Activated naive CD4-positive, alpha-beta T cell treated with anti-CD3 and anti-CD28 coated beads, Interleukin-2, amount 50 U/mL, for 16 hours (primary cell): ENCODE measurements at regions not wholly inside any gene's neighbourhood (a gene's known extent, or its start where the extent isn't known, plus 50 kb on each side); places are given as distances from the start of the nearest gene placed in this dataset.
"Not testable (repeated sequence)": the region's sequence is repeated elsewhere in the genome, so short reads cannot be mapped to it uniquely, and the experiment has no call there.

Experiments used
- DNase-seq: peaks from one replicate; pipeline ENCODE4 v3.0.0-alpha.2; 2020

DNA sequence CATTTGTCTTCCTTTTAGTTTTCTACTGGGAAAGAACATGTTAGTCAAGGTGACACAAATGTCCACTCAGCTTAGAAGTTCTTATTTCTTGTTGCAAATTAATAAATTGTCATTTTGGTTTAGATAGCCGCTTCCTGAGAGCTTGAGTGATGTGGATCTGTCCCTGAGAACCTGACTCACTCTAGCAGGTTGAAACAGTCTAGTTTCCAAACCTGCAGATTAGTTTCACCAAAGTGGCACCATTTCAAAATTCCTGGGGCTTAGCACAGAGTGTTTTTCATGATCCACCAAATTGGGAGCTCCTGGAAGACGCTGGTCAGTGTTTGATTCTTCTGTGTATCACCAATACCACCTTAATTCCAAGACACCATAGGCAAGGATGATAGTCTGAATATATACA, 119.4 kb upstream of the TSC22D1 start:
- DNase-seq, result no peak

DNA sequence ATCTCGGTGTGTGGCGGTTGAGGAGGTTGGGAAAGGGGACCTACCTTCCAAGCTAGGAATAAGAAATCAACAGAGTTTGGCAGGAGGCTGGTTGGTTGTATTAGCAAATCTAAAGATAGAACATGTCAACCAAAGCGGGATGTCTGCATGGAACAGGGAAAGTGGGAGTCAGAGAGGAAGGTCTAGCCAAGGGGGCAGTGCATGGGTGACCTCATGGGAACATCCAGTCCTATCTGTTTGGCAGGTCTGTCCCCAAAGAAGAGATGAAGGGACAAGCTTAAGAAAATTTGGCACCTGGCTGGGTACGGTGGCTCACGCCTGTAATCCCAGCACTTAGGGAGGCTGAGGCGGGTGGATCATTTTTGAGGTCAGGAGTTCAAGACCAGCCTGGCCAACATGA, 118.7 kb upstream of the TSC22D1 start:
- no peak for DNase-seq

DNA sequence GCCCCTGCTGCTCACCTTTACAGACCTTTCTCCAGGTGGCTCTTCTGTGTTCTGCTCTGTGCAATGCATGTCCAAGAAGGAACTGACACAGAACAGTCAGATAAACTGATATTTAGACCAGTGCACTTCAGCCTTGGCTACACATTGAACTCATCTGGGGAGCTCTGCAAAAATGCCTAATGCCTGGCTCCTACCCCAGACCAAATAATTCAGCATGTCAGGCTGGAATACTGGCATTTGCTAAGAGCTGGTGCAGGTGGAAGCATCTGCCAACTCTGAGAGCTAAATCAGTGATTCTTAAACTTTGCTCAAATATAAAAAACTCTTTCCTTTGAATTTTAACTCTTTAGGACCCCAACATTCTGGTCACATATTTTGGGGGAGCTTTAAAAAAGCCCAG, 118.2 kb upstream of the TSC22D1 start:
- no peak for DNase-seq

DNA sequence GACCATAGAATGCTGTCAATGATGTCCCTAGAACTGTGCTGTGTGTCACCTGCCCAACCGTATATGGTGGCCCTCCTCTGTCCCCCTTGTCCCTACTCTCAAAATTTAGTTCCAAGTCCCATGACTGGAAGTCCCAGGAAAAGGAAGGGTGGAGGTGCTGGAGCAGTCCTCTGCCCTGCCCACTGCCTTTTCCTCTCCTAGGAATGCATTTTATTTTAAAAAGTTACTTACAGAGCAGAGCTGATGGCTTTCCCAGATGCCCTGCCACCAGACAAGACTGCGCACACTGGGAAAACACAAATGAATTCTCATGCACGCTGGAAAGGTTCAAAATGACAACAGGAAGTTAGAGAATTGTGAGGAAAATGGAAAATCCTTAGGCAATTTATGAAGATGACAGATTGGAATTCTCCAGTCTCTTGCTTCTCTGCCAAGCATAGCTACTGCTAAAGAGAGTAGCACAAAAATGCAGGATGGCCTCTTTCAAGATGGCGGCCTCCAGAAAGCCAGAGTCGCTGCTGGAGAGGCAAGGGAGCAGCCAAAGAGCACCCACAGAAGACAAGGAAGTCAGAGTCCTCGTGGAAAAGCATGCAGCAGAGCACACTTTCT, 117.1 kb upstream of the TSC22D1 start:
- DNase-seq, result no peak

DNA sequence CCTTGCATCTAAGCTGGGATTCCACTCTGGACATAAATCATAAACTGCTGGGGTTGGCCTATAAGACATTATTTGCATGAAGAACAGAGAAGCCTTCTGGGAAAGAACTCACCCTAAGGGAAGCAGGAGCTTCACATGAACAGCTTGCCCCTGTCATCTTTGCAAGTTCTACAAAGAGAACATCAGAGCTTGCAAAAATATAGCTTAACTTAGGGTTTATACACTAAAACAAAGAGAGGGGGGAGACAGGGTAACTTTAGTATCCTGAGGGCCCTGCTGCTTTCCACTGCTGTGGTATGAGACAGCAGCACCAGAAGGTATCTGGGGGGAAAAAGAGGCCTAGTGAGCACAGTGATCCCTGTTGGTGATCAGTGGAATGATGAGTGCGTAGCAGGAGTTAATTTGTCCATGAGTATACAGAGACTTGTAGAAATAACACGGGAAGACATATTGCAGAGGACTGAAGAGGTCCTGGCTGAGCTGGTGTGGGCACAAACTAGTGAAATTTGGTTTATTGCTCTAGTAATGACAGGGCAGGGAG, 116.1 kb upstream of the TSC22D1 start:
- DNase-seq, result no peak

DNA sequence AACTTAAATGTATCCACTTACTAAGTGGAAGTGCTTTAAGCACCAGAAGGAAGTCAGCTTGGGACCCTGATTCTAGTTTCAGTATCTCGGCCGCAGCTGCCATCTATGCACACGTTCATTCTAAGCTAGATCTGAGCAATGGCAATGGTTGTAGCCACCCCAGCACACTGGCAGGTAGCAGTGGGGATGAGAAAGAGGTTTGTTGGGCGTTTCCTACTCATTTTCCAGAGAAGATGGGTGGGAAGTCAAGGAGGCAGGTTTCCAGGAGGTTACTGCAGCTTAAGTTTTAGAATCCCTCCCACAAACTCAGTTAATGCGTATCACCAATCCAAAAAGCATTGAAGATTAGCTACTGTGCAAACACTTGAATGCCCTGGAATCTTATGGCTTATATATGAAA, 114.2 kb upstream of the TSC22D1 start:
- no peak for DNase-seq

DNA sequence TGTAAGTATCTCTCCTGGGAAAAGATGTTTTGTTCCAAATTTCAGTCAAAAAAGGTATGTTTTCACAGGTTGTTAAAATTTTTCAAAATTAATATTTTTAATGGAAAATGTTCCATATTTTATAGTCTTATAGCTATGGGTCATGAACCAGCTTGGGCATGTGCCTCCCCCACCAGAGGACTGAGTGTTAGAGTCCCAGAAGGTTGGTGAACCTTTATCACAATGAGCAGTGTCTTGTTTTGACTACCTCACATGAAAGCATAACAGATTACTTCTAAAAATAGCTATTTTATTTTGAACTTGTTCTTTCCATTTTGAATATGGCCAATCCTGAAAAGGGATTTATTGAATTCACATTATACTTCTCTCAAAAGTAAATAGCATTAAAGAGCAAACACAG, 112.5 kb upstream of the TSC22D1 start:
- DNase-seq, result no peak

DNA sequence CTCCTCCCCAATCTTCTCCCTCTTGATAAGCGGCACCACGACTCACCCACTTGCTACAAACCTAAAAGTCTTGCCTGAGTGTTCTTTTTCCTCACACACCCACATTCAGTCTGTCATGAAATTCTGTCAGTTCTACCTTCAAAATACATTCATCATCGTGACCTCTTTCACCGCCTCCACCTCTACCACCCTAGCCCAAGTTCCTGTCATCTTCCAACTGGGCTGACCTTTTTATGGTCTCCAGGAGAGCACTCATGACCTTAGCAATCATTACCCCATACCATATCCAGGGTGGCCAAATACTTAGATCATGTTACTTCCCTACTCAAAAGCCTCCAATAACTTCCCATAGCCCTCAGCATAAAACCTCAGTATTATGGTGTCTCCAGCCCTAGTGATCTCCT, 110.4 kb upstream of the TSC22D1 start:
- no peak for DNase-seq

DNA sequence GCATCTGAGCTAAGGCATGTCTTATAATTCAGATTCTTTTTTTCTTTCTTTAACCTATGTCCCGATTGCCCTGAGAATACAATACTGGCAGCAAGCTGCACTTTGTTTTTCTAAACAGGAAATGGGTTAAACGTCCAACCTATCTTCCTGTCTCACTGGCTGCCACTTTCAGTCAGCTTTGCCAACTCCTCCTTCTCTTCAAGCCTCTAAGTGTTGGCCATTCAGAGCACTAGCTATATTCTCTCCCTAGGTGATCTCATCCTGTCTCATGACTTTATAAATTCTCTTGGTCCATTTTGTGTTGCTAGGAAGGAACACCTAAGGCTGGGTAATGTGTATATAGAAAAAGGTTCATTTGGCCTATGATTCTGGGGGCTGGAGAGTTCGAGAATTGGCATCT, 109.5 kb upstream of the TSC22D1 start:
- no peak for DNase-seq

DNA sequence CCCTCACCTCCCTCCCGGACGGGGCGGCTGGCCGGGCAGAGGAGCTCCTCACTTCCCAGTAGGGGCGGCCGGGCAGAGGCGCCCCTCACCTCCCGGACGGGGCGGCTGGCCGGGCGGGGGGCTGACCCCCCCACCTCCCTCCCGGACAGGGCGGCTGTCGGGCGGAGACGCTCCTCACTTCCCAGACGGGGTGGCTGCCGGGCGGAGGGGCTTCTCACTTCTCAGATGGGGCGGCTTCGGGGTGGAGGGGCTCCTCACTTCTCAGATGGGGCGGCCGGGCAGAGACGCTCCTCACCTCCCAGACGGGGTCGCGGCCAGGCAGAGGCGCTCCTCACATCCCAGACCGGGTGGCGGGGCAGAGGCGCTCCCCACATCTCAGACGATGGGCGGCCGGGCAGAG, 106.3 kb upstream of the TSC22D1 start:
- not testable (repeated sequence) for DNase-seq

DNA sequence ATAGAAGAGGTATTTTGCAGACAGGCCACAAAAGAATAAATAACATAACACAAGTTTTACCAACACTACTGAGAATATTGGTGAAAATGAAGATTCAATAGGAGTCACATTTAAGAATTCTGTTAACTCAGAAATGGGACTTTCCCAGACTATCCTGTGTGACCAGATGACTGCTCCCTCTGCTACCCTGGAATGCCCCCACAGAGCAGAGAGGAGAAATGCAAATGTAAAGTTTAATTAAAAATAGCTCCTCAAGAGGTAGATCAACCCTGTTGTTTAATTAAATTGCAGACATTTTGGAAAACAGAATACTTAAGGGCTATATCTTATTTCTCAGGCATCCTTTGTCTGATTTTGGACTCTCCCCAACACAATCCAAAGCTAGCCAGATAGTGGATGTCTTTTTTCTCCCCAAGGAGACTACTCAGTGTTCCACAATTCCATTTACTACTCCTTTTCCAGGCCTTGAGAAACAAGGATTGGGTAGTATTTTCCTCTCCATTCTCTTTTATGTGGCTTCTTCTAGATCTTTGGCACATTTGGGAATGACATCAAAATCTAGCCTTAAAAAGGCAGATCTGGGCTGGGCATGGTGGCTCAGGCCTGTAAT, 104.7 kb upstream of the TSC22D1 start:
- no peak for DNase-seq

DNA sequence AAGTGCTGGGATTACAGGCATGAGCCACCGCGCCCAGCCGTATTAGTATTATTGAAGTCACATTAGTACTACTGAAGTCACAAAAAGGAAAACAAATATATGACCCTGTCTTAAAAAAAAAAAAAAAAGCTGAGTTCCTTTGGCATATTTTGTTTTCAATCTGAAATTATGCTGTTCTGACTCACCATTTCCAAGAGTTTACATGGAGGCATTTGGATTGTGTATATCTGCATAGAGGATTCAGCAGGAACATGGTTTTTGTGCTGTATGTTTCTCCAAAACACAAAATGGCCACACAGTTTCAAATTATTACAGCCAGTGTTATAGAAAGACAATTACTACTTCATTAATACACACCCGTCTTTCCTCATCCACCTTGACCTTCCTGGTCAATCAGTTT, 103.5 kb upstream of the TSC22D1 start:
- no peak for DNase-seq

DNA sequence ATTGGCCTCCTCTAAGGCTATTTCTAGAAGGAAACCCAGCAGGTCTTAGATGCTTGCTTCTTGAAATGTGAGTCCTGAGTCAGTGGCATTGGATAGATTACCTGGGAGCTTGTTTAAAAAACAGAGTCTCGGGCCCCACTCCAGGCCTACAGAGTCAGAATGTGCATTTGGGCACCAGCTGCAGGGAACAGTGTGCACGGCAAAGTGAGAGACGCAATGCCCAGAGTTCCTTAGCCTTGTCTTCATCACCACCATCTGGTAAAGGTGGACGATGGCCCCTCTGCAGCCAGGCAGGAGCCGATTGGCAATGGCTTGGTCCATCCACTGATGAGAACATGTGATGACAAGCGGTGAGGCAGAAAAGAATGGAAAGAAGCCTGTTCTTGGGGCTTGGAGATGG, 102.1 kb upstream of the TSC22D1 start:
- DNase-seq, result no peak

DNA sequence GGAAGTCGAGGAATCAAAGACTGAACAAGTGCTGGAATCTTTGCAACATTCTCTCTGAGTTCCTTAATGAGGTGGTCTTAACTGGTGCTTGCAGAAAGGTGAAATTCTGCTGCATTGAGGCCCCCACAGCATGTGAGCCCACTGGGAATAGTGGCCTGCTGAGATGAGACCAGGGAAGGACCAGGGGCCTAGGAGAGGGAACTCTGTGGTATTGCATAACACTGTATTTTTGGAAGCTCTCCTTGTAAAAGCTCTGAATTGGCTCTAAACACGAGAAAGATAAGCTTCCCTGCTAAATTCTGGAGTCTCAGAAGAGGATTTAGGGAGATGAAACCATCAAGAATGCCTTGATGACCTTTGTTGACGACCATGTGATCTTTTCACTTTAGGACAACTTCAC, 100.4 kb upstream of the TSC22D1 start:
- no peak for DNase-seq

DNA sequence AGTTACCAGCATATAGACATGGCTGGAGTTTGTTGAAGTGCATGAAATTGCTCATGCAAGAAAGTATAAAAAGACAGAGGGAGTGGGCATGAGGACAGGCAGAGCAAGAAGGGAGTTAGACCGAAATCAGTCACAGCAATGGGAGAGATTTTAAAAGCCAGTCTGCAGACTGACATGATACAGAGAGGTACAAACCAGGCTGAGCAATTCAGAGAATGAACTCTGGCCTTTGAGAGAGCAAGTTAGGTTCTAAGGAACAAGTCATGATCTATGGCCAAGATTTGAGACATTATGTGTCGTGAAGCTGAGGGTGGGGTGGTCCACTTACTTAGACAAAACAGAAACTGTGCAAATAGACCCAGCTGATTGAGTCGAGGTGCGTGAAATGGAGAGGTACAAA, 93.4 kb upstream of the TSC22D1 start:
- no peak for DNase-seq

DNA sequence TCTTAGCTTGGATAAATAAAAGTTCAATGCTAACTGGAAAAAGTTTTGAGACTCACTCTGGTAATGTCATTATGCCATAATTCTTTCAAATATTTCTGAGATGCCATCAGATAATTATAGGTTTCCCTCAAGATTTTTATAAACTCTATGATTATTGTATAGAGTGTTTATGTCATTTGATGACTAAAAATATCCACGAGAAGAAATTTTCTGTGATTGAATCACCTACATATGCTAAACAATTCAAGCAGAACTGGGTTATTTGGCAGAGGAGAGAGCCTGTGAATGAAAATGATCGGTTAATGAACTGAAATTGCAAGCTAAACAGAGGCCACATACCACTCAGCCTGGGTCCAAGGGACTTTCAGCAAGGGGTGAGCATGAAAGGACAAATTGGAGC, 92.6 kb upstream of the TSC22D1 start:
- no peak for DNase-seq

DNA sequence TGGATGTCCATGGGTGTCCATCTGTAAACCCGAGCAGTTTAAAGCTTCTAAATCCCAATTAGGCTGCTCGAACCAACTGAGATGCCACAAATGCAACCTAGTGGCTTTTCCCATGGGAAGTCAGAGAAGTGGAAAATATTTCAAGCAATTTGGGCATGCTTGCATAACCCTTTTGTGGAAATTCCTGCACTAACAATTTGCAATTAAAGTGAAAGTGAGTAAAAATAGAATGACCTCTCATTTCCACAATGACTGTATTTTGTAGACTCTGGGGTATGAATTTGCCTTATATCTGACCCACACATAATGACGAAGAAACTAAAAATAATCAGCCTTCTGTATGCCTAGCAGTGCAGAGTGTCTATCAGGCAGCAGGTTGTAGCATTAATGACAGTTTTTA, 91.8 kb upstream of the TSC22D1 start:
- DNase-seq, result no peak

DNA sequence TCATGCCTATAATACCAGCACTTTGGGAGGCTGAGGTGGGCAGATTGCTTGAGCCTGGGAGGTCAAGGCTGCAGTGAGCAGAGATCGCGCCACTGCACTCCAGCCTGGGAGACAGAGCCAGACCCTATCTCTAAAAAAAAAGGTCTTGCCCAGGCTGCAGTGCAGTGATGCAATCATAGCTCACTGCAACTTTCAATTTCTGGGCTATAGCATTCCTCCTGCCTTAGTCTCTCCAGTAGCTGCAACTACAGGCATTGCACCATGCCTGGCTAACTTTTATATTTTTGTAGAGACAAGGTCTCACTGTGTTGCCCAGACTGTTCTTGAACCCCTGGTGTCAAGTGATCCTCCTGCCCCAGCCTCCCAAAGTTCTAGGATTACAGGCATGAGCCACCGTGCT, 90.4 kb upstream of the TSC22D1 start:
- not testable (repeated sequence) for DNase-seq

DNA sequence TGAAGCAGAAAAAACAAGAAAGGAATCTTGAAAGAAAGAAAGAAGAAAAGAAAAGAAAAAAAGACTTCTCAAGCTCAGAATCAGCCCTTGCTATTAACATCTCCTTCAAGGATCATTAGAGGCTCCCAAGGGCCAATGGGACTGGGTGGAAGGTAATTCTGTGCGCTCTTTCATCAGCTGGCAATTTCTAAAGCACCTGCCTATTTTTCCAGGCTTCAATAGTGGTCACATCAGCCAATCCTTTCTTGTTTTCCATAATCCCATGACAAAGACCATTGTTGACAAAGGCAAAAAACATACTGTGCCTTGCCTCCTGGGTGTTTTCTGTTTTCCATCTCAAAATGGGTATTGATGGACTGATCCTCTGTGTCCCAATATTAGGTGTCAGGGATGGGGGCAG, 88.2 kb upstream of the TSC22D1 start:
- no peak for DNase-seq

DNA sequence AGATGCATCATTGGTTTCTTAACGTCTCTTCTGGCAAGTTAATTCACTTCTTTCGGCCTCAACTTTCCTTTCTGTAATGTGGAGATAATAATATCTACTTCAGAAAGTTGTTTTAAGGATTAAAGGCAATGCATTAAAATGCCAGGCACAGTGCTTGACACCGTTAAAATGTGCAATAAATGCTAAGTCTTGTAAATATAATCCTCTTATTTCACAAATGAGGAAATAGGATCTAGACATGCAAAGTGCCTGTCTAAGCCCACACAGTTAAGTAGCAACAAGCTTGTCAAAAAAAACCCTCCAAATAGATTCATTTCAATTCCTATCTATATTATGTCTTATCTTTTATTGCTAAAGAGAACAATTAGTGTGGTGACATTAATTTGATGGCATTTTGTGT, 86.4 kb upstream of the TSC22D1 start:
- no peak for DNase-seq

DNA sequence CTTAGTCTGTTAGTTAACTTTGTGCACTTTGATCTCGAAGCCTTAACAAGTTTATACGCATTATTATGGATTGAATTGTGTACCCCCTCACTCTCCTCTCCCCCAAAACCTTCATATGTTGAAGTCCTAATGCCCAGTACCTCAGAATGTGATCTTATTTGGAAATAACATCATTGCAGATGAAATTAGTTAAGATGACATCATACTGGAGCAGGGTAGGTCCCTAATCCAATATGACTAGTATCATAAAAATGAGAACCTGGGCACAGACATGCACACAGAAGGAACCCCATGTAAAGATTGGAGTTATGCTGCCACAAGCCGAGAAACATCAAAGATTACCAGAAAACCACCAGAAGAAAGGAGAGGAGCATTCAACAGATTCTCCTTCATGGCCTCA, 85.8 kb upstream of the TSC22D1 start:
- no peak for DNase-seq

DNA sequence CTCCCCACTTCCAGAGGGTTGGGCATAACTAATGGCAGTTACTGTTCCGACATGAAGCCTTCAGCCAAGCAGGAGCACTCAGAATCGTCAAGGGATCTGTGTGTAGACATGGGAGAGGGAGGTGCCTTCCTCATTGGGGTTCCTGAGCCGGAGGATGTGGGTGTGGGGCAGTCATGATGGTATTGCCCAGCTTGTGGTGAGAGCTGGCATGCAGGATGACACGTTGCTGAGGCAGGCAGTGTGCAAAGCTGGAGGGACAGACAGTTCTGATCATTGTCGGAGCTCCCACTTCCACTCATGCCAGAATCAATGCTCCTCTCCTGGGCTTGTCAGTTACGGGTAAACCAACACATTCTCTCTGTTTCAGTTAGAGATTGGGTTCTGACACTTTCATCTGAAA, 83.9 kb upstream of the TSC22D1 start:
- DNase-seq, result no peak

DNA sequence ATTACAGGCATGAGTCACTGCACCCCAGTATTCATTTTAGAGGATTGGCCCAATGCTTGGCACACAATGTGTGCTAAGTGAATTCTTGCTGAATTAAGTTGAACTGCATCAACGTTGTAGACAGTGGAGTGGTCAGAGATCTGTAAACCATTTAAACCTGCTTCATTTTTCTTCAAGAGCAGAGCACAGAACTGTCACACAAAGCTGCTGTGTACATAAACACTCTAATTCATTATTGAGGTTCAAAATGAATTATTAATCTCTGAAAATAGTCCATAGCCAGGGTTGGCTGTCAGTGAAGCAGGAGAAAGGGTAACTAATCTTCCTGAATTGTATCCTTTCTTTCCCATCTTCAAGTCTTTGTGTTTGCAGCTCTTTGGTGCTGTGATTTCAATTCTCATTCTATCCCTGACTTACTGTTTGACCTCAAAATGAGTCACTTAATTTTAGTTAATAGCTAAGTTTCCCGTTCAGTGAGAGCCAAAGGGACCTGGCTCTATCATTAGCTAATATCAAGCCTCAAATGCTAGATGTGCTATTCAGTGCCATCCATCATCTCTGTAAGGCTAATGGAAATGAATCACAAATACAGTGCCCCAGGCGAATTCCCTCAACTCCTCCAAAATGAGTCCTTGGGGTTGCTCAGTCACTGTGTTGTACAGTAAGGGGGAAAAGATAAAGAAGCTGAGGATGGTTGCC, 77.0 kb upstream of the TSC22D1 start:
- DNase-seq, result no peak

DNA sequence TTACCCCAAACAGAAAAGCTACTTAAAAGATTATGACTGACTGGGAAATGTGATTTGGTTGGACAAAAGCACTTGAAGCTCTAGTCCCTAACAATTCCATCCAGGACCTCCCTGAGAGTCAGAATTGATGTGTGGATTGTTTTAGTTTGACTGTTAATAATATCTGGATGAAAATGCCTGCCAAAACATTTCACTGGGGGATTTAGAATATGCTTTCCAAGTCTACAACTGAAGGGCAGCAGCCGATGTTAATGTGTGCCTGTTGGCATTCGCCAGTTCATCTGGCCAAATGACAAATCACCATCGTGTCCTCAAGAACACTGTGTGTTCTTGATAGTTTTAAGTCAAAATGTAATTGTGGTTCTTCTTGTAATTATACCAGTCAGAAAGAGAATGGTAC, 76.0 kb upstream of the TSC22D1 start:
- no peak for DNase-seq

DNA sequence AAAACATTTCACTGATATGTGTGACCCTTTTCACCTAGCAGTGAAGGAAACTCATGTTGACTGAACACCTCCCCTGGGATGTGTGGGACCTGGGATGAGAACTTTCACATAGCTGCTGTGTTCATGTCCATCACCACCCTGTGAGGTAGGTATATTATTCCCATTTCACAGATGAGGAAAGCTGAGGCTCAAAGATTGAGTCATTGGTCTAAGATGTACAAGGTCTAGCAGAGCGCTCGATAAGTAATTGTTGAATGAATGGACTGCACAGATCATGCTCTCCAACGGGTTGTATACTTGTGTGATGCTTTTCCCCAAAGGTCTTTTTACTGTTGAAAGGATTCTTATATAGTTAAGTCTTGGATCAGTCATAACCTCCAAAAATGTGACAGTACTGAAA, 75.6 kb upstream of the TSC22D1 start:
- DNase-seq, result no peak
